H54 (cell line): ENCODE measurements at regions not wholly inside any gene's neighbourhood (a gene's known extent, or its start where the extent isn't known, plus 50 kb on each side); places are given as distances from the start of the nearest gene placed in this dataset.

Source experiments
- DNase-seq: peaks from one replicate; pipeline ENCODE4 v3.0.0; 2011; ENCODE audit warnings: low spot score, mixed read lengths; ENCODE audit not compliant: insufficient read length
- FAIRE-seq: peaks from 3 replicates; lab custom pipeline; 2011; peaks lifted over from hg19 to GRCh38; lab: Jason Lieb, UNC
- POLR2A ChIP-seq: IDR thresholded peaks from 2 replicates; pipeline ENCODE4 v1.6.1; 2011; ENCODE audit warnings: low read depth, mild to moderate bottlenecking, low read length

GRCh38 chr7:131276748-131277147 lies 50.9 kb upstream of the MKLN1 start:
- FAIRE-seq: no peak
- DNase-seq: no peak
- no peak for TF ChIP-seq POLR2A
